GM21529 (cell line): ENCODE measurements at regions not wholly inside any gene's neighbourhood (a gene's known extent, or its start where the extent isn't known, plus 50 kb on each side); places are given as distances from the start of the nearest gene placed in this dataset.
A peak's percentile ranks its signal among the peaks of the same experiment; 100 is the strongest.

Experiments used
- ATAC-seq: cut with Tn5 transposase; IDR thresholded peaks from one replicate; pipeline ENCODE4 v1.9.1; 2021; ENCODE audit not compliant: unreplicated experiment

DNA sequence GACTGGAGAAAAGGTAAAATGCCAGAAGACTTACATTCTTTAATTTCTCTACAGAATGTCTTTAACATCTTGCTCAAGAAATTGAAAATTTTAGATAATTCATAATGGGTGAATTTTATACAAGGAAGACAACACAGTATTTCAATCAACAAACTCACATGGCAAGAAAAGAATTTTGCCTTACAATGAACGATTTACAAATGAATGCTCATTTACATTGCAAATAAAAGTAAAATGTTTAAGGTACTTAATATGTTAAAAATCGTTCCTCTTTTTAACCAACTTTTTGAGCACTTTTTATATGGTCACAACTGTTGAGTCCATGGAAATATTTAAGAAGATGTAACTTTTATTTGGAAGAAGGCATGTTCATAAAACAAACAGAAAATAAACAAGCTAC is 174.8 kb upstream of the UBE2E2 start:
- ATAC-seq: no peak

DNA sequence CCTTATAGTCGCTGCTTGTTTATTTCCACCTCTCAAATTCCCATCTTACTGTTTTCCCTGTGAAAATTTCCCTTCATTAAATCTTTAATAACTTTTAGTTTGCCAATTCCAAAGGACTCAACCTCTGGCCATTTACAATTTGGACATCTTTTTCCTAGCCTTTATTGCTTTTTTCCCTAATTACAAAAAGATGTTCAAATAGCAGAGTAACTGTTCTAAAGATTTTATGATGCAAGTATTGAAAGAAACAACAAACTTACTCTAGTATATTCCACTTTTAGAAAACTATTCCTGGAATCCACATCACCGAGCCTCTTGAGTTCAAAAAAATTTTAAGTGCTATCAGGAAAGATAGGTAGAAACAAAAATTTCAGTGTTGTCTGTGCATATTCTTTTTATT is 174.1 kb upstream of the UBE2E2 start:
- ATAC-seq: no peak

DNA sequence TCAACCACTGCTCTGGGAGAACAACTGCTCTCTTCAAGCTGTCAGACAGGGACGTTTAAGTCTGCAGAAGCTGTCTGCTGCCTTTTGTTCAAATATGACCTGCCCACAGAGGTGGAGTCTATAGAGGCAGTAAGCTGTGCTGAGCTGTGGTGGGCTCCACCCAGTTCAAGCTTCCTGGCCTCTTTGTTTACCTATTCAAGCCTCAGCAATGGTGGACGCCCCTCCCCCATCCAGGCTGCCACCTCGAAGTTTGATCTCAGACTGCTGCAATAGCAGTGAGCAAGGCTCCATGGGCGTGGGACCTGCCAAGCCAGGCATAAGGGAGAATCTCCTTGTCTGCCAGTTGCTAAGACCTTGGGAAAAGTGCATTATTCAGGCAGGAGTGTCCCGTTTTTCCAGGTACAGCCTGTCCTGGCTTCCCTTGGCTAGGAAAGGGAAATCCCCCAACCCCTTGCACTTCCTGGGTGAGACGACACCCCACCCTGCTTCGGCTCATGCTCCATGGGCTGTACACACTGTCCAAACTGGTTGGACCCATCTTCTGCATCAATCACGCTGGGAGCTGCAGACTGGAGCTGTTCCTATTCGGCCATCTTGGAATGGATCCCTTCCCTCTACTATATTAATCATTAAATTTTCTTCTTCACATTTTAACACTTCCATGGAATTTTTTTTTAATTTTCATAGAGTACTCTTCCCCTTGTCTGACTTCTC is 167.0 kb upstream of the UBE2E2 start:
- no peak for ATAC-seq

DNA sequence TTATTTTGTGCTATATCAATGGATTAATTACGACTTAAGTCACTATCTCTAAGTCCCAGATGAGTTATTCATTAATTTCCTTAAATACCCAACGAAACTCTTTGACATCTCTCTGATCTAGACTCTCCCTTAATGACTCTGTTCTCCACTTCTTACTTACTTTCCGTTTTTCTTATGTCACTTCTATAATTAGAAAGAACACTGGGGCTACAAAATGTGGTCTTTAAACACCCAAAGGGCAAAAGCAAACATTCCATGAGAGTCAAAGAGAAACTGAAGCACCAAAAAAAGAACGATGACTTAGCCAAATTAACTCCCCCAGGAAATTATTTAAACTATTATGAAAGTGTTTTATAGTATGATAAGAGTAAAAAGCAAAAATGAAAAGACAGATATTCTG is 166.4 kb upstream of the UBE2E2 start:
- ATAC-seq: peak; percentile 91

DNA sequence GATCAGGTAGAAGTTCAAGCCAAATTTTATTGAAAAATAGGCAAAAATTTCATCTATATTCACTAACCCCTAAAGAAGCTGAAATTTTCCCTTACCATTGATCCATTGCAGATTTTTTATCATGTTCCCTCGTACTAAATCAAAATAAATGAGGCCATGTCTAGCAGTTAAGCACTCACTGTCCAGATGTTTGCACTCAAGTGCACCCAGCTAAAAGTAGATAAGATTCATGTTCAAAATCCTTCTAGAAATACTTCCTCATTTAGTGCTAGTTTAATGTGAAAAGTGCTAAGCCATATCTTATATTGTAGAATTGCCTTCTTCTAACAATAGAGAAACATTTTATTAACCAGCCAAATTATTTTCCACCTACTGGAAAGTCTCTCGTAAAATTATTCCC is 164.7 kb upstream of the UBE2E2 start:
- ATAC-seq: no peak

DNA sequence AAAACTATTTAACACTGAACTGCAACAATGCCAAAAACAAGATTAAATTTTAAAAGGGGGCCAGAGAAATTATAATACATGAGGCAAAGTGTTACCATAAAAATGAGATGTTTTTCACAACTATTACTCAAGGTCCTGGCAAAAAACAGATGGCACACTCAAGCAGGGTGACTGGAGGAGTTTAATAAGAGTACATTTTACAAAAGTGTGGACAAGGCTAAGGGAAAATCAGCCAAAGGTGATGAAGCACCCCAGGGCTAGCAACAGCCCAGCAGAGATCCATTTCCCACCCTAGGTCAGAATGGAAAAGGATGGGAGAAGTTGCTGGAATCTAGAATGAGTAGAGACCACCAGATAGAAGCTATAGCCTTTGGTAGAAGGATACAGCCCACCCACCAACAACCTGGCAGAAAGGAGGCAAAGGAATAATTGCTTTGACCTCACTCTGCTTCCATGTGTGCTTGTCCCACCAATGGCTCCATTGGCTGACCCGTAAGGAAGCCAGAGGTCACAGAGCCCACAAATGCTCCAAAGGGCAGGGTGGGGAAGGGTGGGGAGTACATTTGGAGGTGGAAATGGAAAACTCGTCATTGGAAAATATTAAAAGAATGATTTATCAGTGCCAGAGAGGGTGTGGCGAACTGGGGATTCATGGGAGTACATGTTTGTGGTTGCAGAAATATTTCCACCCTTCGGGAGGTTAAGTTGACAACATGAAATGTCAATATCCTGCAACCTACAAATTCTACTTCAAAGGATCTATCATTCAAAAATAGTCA is 161.0 kb upstream of the UBE2E2 start:
- ATAC-seq: no peak

DNA sequence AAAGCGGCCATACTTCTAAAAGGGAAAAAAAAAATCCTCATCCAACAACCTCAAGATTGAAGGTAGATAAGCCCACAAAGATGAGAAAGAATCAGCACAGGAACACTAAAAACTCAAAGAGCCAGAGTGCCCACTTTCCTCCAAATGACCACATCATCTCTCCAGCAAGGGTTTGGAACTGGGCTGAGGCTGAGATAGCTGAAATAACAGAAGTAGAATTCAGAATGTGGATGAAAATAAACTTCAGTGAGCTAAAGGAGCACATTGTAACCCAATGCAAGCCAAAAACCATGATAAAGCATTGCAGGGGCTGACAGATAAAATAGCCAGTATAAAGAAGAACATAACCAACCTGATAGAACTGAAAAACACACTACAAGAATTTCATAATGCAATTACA is 158.7 kb upstream of the UBE2E2 start:
- no peak for ATAC-seq

DNA sequence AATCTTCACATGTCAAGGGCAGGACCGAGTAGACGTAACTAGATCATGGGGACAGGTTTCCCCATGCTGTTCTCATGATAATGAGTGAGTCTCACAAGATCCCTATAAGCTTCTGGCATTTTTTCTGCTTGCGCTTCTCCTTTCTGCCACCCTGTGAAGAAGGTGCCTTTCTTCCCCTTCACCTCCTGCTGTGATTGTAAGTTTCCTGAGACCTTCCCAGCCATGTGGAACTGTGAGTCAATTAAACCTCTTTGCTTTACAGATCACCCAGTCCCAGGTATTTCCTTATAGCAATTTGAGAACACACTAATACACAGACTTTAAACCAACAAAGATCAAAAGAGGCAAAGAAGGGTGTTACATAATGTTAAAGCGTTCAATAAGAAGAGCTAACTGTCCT is 156.6 kb upstream of the UBE2E2 start:
- no peak for ATAC-seq

DNA sequence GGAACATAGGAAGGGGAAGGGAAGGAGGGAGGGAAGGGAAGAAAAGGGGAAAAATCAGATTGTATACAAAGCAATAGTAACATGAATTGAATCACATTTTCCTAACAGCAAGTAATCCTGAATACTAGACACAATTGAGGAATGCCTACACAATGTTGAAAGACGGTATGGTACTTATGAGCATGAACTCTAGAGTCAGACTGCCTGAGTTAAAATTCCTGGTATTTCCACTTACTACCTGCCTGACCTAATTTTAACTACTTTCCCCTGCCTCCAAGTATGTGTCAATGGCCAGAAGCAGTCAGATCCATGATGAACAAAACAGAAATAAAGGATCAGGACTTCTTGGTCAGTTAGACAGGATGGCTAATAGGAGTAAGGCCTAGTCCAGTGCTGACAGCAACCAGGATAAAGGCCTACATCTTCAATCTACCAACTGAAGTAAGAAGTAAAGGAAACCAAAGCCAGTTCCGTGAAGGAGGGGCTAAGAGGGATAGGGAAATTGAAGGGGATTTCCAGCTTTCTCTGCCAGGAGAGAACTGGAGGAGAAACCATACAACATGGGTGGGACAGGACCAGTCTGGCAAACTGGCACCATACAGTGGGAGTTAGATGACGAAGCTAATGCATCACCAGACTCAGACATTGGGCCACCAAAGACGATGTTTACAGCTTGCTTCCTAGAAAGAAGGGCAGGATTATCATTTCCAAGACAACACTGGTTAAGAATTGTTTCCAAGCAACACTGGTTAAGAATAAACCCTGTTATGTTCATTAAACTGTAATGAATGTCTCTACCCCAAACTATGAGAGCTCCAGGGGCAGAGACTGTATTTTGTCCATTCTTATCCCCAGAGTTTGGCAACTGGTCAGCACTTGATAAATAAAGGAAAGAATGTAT is 151.6 kb upstream of the UBE2E2 start:
- ATAC-seq: no peak

DNA sequence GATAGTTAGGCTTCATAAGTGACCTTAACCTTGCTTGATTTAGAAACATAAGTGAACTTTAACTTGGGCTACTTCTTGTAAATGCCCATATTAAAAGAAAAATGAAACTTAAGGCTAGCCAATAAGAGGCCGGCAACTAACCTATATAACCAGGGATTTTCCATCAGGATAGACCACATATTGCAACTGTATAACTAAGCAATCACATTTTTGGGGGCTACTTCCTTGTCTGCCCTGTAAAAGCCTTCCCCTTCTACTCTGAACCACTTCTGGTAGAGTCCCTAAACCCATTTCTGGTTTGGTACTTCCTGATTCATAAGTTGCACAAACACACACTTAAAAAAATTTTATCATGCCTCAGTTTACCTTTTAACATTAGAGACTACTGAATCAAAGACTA is 150.9 kb upstream of the UBE2E2 start:
- no peak for ATAC-seq

DNA sequence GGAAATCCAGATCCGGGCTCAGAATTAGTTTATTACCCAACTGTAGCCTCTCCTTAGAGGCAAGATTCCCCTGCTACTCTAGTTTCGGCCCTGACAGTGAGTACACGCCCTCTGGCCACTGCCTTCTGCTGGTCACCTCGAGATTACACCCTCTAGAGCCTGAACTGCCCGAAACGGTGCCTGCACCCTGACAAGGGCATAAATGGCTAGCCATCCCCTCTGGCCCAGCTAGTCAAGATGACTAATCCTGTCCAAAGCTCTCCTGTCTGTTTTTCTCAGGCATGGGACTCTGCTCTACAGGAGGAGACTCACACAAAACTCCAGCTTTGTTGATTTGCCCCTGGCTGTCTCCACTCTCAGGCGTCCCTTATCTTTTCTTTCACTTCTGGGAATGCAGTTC is 150.5 kb upstream of the UBE2E2 start:
- ATAC-seq: no peak

DNA sequence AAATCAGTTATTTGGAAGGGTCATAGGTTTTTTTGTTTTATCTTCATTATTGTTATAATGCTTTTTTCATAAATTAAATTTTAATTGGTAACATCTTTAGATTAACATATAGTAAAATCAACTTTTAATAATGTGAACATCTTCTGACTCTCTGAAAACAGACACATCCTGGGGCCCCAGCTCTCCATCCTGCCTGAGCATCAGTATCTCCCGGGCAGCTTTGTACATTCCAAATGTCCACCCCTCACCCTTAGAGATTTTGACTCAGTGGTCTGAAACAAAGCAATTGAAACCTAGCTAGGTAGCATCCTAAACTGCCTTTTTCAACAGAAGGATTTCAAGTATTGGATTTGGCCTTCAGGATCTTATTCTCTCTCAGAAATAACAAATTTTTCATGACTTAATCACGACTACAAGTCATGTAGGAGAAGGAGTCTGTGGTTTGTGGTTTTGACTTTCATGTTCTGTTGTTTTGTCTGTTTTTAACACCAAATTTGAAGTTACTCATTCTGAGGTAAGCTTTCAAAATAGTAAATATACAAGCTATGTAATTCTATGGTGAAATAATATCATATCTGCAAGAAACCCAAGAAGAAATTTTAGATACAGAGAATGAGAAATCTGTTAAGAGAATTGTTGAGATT is 147.3 kb upstream of the UBE2E2 start:
- peak; percentile 88 for ATAC-seq

DNA sequence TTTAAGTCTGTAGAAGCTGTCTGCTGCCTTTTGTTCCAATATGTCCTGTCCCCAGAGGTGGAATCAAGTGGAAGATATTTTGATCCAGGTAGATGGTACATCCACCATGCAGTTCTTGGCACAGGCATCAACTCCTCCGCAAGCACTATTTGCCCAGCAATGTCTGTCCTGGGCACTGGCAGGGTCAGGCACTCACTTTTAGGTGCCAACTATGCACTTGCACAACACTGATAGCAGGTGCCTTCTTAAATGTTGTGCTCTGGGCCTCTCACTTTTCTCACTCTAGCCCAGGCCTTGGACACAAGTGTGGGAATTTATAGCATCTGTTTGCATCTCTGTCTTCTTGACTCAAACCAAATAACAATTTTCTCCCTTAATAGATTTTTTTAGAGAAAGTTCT is 140.5 kb upstream of the UBE2E2 start:
- ATAC-seq: no peak

DNA sequence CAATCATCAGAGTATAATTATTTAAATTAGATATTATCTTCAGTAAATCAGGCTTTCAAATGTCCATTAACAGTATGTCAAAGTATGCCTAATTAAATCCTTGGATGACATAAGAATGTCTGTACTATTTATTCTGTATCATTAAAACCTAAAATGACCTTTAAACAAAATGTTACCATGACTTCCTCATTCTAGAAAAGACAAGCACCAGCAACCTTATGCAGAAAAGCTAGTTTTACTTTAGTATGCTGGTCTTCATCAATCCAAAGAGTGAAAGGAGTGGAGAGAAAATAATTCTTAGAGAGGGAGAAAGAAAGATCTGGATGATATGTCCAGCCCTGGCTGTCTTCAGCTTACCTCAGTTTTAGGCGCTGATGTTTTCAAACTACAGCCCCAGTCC is 140.1 kb upstream of the UBE2E2 start:
- no peak for ATAC-seq

DNA sequence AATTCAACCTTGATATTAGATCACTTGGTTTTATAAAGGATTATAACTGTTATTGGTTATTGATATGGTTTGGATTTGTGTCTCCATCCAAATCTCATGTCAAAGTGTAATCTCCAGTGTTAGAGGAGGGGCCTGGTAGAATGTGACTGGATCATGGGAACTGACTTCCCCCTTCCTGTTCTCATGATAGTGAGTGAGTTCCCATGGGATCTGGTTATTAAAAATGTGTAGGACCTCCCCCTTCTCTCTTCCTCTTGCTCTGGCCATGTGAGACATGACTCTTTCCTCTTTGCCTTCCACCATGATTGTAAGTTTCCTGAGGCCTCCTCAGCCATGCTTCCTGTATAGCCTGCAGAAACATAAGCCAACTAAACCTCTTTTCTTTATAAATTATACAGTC is 136.0 kb upstream of the UBE2E2 start:
- no peak for ATAC-seq

DNA sequence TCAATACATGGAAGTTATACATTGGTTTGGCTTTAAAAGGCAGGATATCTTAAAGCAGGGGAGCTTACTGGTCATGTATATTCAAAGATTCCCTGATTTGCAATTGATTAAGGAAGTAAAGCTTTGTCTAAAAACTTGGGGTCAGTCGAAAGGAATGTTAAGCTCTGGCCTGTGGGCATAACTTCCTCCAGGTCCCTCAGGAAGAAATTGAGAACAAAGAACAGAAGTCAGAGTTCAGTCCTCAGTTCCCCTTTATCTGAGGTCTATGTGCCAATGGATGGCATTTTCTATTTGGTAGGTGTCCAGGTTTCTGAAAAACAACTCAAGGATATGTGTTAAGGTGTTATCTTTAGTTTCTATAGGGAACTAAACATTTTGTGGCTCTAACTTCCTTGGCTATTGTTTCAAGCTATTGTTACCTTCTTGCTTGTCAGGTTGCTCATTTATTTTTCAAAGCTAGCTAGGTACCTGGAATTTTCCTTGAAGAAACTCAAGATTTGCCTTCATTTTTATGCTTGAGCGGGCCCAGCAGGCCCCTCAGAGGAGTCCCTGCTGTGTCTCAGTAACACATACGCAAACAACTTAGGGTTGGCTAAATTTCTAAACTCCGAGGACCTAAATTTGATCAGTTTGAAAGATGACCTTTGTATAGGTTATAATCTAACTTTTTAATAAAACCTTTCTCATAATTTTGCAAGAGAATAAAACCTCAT is 135.0 kb upstream of the UBE2E2 start:
- ATAC-seq: no peak

DNA sequence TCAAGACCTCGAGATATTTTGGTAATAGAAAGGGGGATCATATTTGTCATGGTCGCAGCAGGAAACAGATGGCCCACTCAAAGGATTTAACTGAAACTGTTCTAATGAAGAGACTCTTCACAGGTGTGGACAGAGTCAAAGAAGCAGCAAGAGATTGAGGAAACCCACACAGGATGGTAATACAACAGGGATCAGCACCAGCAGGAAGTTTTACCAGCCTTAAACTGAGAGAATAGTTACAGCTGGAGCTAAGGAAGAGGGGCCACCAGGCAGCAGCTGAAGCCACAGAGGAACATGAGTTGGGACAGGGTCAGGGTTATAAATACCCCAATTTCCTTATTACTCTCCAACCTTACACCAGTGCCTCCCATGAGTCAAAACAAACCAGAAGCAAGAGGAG is 131.8 kb upstream of the UBE2E2 start:
- peak; percentile 34 for ATAC-seq

DNA sequence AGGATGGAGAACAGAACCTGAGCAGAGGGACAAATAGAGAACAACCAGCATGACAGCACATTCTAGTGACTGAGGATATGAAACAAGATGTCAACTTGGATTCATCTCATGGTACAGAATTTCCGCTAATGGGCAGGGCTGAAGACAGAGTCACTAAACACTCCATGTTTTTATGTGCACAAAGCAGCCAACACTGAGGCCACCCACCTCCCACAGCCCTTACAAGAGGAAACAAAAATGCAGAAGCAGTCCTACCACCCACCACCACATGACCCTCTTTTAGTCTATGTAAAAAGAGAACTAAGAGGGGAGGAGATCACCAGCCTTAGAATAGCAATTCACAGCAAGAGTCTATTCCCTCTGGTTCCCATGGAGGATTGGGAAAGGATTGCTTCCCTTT is 131.4 kb upstream of the UBE2E2 start:
- peak; percentile 79 for ATAC-seq

DNA sequence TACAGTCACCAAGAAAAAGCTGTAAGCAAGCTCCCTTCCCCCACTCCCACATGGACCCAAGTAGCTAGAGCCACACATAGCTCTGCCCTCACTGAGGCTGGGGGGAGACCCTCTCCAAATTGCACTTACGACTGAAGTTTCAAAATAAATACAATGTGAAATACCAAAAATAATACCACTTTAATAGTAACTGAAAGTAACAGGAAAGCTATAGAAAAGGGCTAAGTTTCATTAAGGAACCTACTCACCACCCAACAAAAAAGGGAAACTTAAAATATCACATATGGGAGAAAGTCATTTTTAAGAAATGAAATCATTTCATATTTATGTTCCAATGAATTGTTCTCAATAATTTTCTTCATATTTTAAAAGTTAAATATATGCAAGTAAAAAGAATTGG is 130.4 kb upstream of the UBE2E2 start:
- ATAC-seq: no peak

DNA sequence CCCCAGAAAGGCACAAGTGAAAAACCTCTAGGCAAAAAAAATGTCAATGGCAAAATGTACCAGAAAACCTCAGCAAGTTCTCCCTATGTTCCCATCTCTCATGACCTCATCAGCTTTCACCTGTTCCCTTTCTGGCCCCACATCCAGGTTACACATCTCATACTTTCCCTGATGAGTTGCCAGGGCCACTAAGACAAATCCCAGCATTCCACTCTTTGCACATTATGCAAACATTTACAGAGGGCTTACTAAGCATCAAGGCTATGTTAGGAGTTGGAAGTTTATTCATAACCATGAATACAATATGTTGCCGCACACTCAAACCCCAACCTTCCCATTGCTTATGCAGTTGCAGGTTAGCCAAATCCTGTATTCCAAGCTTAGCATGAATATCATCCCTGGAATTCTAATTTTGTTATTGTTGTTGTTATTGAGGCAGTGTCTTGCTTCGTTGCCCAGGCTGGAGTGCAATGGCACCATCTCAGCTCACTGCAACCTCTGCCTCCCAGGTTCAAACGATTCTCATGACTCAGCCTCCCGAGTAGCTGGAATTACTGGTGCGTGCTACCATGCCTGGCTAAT is 129.3 kb upstream of the UBE2E2 start:
- ATAC-seq: no peak
